GM19035 (cell line): ENCODE measurements at regions not wholly inside any gene's neighbourhood (a gene's known extent, or its start where the extent isn't known, plus 50 kb on each side); places are given as distances from the start of the nearest gene placed in this dataset.

Source experiments
- ATAC-seq: cut with Tn5 transposase; IDR thresholded peaks from one replicate; pipeline ENCODE4 v1.9.1; 2021; ENCODE audit not compliant: unreplicated experiment

GRCh38 chr5:133744051-133744959 lies 132.0 kb upstream of the FSTL4 start:
- ATAC-seq, result no peak

- no peak for ATAC-seq
These were observed 130.2 kb upstream of the FSTL4 start for GRCh38 chr5:133742431-133742988.

GRCh38 chr5:133741818-133742355 lies 129.5 kb upstream of the FSTL4 start:
- no peak for ATAC-seq

- ATAC-seq, result no peak
These were observed 129.1 kb upstream of the FSTL4 start for GRCh38 chr5:133741396-133741795.

- ATAC-seq, result no peak
These were observed 126.9 kb upstream of the FSTL4 start for GRCh38 chr5:133739181-133739780.

- no peak for ATAC-seq
These were observed 125.9 kb upstream of the FSTL4 start for GRCh38 chr5:133738271-133738670.

GRCh38 chr5:133736512-133736911 lies 124.2 kb upstream of the FSTL4 start:
- no peak for ATAC-seq

- no peak for ATAC-seq
These were observed 123.0 kb upstream of the FSTL4 start for GRCh38 chr5:133735346-133735745.

GRCh38 chr5:133734916-133735315 lies 122.6 kb upstream of the FSTL4 start:
- no peak for ATAC-seq

GRCh38 chr5:133732536-133732935 lies 120.2 kb upstream of the FSTL4 start:
- no peak for ATAC-seq

GRCh38 chr5:133731951-133732350 lies 119.6 kb upstream of the FSTL4 start:
- ATAC-seq, result no peak

GRCh38 chr5:133730866-133731265 lies 118.5 kb upstream of the FSTL4 start:
- no peak for ATAC-seq

GRCh38 chr5:133730346-133730745 lies 118.0 kb upstream of the FSTL4 start:
- ATAC-seq, result no peak

GRCh38 chr5:133729800-133730199 lies 117.5 kb upstream of the FSTL4 start:
- no peak for ATAC-seq

GRCh38 chr5:133728475-133728874 lies 116.1 kb upstream of the FSTL4 start:
- no peak for ATAC-seq

GRCh38 chr5:133727636-133728035 lies 115.3 kb upstream of the FSTL4 start:
- no peak for ATAC-seq

- no peak for ATAC-seq
These were observed 111.5 kb upstream of the FSTL4 start for GRCh38 chr5:133723651-133724366.

GRCh38 chr5:133723126-133723525 lies 110.8 kb upstream of the FSTL4 start:
- ATAC-seq, result no peak

GRCh38 chr5:133721365-133721764 lies 109.0 kb upstream of the FSTL4 start:
- no peak for ATAC-seq

- no peak for ATAC-seq
These were observed 106.1 kb upstream of the FSTL4 start for GRCh38 chr5:133718457-133718856.

- no peak for ATAC-seq
These were observed 104.3 kb upstream of the FSTL4 start for GRCh38 chr5:133716532-133717183.
